ENCODE measurements at regions not wholly inside any gene's neighbourhood (a gene's known extent, or its start where the extent isn't known, plus 50 kb on each side); places are given as distances from the start of the nearest gene placed in this dataset.

DNA sequence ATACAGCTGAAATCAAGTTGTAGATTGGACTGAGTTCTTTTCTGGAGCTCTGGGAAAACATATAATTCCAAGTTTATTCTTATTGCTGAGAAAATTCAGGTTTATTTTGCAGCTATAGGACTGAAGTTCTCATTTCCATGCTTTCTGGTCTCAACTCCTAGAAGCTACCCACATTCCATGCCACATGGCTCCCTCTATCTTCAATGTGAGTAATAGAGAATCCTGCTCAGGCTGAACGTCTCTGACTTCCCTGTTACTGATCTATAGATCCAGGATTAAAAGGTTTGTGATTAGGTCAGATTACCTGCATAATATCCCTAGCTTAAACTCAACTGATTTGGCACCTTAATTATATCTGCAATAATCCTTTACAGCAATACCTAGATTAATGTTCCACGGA lies 453.8 kb upstream of the MC4R start:
- Histone ChIP-seq H3K4ac (ENCODE audit: low read depth, low read length) (no peak overlapping the region), H4K5ac (ENCODE audit: low read depth, low read length) (no peak overlapping the region), H3K27ac (ENCODE audit: insufficient read depth, low read length) (no peak overlapping the region), H3K9me3 (ENCODE audit: control insufficient read depth, insufficient read depth, low read length) (no peaks in the 10 kb centered on the region), H3K79me1 (ENCODE audit: low read depth in 1 of 2, low read length in 2 of 2) (no peaks in the 10 kb centered on the region), H2BK20ac (ENCODE audit: low read depth, low read length) (no peak overlapping the region), H2AK5ac (ENCODE audit: low read depth, low read length) (no peak overlapping the region), H3K18ac (ENCODE audit: low read depth, low read length) (no peak overlapping the region), H3K4me3 (ENCODE audit: insufficient read depth, low read depth, low read length) (no peak overlapping the region), H3K36me3 (ENCODE audit: control insufficient read depth, insufficient read depth, low read length) (no peaks in the 10 kb centered on the region), H2BK120ac (ENCODE audit: low read depth, low read length) (no peak overlapping the region), H4K20me1 (ENCODE audit: insufficient read depth, low read length) (no peaks in the 10 kb centered on the region), H3K4me2 (ENCODE audit: low read depth, low read length) (no peak overlapping the region), H2BK5ac (ENCODE audit: low read depth, low read length, poor library complexity, severe bottlenecking) (no peak overlapping the region), H3K4me1 (ENCODE audit: control insufficient read depth, insufficient read depth, low read length) (no peaks in the 10 kb centered on the region), H3K9ac (ENCODE audit: low read depth, low read length) (no peak overlapping the region), H2AK9ac (replicated peaks; ENCODE audit: low read depth, low read length, poor library complexity) (no peak overlapping the region), H3K9me1 (ENCODE audit: insufficient read depth, low read length) (no peaks in the 10 kb centered on the region), H3K14ac (replicated peaks; ENCODE audit: low read depth, low read length) (no peak overlapping the region), H3K23ac (ENCODE audit: low read depth, low read length) (no peak overlapping the region), H3K56ac (ENCODE audit: extremely low read depth, insufficient read depth, low read length) (no peak overlapping the region), H3K27me3 (ENCODE audit: control insufficient read depth, insufficient read depth, low read length) (no peaks in the 10 kb centered on the region), H4K91ac (ENCODE audit: insufficient read depth, low read depth, low read length) (no peak overlapping the region), H2AFZ (replicated peaks; ENCODE audit: low read length, poor library complexity) (no peak overlapping the region), H2BK15ac (ENCODE audit: low read depth, low read length) (no peak overlapping the region), H4K8ac (ENCODE audit: low read depth in 2 of 2, low read length in 2 of 2) (no peak overlapping the region)
- ChIA-PET CTCF (no interaction called here), POLR2A (ENCODE audit: unreplicated experiment) (no interaction called here)
- ATAC-seq (ENCODE audit: low read depth) (no peak), DNase-seq (no peak)
- dilution Hi-C loops (cut with HindIII; ENCODE audit: low sequenced_read_pairs, unreplicated experiment) (no loop called here), in situ Hi-C loops (cut with MboI; ENCODE audit: low sequenced_read_pairs) (no loop called here), intact Hi-C loops (cut with micrococcal nuclease) (no loop called here)
- TF ChIP-seq, protein P1, sequence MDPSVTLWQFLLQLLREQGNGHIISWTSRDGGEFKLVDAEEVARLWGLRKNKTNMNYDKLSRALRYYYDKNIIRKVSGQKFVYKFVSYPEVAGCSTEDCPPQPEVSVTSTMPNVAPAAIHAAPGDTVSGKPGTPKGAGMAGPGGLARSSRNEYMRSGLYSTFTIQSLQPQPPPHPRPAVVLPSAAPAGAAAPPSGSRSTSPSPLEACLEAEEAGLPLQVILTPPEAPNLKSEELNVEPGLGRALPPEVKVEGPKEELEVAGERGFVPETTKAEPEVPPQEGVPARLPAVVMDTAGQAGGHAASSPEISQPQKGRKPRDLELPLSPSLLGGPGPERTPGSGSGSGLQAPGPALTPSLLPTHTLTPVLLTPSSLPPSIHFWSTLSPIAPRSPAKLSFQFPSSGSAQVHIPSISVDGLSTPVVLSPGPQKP (IDR thresholded peaks at IDR 0.05; ENCODE audit: borderline replicate concordance, low read depth, low read length), result no peak
- TF ChIP-seq RAD21 (IDR thresholded peaks at IDR 0.05; ENCODE audit: low read length) (no peak), RCOR1 (IDR thresholded peaks at IDR 0.05; ENCODE audit: insufficient replicate concordance, low read length) (no peak)
- WGBS, 2 experiments (ENCODE audit: extremely low coverage in 2 of 2, insufficient read length in 1 of 2), result no CpG with 5 or more reads among the region's 2 CpGs
- no TSS peak for BruUV-seq (replicated peaks)

Data from IMR-90 (cell line).